ENCODE measurements at regions not wholly inside any gene's neighbourhood (a gene's known extent, or its start where the extent isn't known, plus 50 kb on each side); places are given as distances from the start of the nearest gene placed in this dataset.

DNA sequence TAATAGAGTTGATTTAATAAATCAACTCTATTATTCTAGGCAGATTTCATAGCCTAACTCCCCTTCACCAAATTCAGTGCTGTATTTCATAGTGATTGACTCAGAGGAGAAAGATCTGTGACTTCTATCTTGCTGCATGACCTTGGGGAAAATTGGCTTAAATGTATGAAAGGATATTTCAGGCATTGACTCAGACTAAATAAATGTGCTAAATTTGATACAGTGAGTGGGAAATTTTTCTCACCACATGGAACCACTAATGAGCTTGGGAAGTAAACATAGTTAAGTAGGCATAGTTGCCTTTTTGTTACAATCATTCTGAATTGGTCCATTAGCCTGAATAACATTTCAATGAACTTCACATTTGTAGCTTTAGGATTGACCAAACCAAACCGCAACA is 89.0 kb upstream of the PRPS1L1 start:
- Histone ChIP-seq H3K4me1 (ENCODE audit: control insufficient read depth, insufficient read depth, low read length) (no peaks in the 10 kb centered on the region), H3K36me3 (ENCODE audit: control insufficient read depth in 2 of 2, insufficient read depth in 1 of 2, low read length in 2 of 2) (no peaks in the 10 kb centered on the region), H3K27ac (ENCODE audit: extremely low read depth, low read depth, low read length) (no peak overlapping the region), H3K9me3 (ENCODE audit: control insufficient read depth, insufficient read depth, low read depth, low read length) (no peaks in the 10 kb centered on the region), H3K4me3 (ENCODE audit: low read depth, low read length) (no peak overlapping the region)
- CTCF ChIA-PET = interaction anchor here (0.6 kb wide), 1 partner anchor 50 kb away, joined by 4 read pairs; no protein-coding TSS in a partner anchor
- POLR2A ChIA-PET = no interaction called here
- no peak for TF ChIP-seq ZEB2 (tag by site-specific recombination; IDR thresholded peaks at IDR 0.05)
- TF ChIP-seq ZNF214 (tag by site-specific recombination; IDR thresholded peaks at IDR 0.05; ENCODE audit: borderline replicate concordance) = no peak
- TF ChIP-seq SP7 (tag by site-specific recombination; IDR thresholded peaks at IDR 0.05) = no peak
- TF ChIP-seq, protein P1, sequence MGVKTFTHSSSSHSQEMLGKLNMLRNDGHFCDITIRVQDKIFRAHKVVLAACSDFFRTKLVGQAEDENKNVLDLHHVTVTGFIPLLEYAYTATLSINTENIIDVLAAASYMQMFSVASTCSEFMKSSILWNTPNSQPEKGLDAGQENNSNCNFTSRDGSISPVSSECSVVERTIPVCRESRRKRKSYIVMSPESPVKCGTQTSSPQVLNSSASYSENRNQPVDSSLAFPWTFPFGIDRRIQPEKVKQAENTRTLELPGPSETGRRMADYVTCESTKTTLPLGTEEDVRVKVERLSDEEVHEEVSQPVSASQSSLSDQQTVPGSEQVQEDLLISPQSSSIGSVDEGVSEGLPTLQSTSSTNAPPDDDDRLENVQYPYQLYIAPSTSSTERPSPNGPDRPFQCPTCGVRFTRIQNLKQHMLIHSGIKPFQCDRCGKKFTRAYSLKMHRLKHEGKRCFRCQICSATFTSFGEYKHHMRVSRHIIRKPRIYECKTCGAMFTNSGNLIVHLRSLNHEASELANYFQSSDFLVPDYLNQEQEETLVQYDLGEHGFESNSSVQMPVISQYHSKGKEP (tag by site-specific recombination; IDR thresholded peaks at IDR 0.05) = no peak
- TF ChIP-seq ZNF248 (tag by site-specific recombination; IDR thresholded peaks at IDR 0.05) = no peak
- no peak for TF ChIP-seq HOXC10 (CRISPR knock-in tag; IDR thresholded peaks at IDR 0.05)
- no peak for TF ChIP-seq ZNF350 (tag by site-specific recombination; IDR thresholded peaks at IDR 0.05)
- TF ChIP-seq, protein P2, sequence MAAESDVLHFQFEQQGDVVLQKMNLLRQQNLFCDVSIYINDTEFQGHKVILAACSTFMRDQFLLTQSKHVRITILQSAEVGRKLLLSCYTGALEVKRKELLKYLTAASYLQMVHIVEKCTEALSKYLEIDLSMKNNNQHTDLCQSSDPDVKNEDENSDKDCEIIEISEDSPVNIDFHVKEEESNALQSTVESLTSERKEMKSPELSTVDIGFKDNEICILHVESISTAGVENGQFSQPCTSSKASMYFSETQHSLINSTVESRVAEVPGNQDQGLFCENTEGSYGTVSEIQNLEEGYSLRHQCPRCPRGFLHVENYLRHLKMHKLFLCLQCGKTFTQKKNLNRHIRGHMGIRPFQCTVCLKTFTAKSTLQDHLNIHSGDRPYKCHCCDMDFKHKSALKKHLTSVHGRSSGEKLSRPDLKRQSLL (tag by site-specific recombination; IDR thresholded peaks at IDR 0.05) = no peak
- TF ChIP-seq KLF1 (tag by site-specific recombination; IDR thresholded peaks at IDR 0.05) = no peak
- TF ChIP-seq ZBTB20 (tag by site-specific recombination; IDR thresholded peaks at IDR 0.05) = no peak
- TF ChIP-seq ZBTB48 (tag by site-specific recombination; IDR thresholded peaks at IDR 0.05) = no peak
- TF ChIP-seq, protein P3, sequence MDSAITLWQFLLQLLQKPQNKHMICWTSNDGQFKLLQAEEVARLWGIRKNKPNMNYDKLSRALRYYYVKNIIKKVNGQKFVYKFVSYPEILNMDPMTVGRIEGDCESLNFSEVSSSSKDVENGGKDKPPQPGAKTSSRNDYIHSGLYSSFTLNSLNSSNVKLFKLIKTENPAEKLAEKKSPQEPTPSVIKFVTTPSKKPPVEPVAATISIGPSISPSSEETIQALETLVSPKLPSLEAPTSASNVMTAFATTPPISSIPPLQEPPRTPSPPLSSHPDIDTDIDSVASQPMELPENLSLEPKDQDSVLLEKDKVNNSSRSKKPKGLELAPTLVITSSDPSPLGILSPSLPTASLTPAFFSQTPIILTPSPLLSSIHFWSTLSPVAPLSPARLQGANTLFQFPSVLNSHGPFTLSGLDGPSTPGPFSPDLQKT (IDR thresholded peaks at IDR 0.05; ENCODE audit: borderline replicate concordance, low read depth, low read length) = no peak
- no peak for TF ChIP-seq ZNF837 (tag by site-specific recombination; IDR thresholded peaks at IDR 0.05)
- no peak for TF ChIP-seq ZNF266 (tag by site-specific recombination; IDR thresholded peaks at IDR 0.05; ENCODE audit: low read depth)
- TF ChIP-seq, protein P4, sequence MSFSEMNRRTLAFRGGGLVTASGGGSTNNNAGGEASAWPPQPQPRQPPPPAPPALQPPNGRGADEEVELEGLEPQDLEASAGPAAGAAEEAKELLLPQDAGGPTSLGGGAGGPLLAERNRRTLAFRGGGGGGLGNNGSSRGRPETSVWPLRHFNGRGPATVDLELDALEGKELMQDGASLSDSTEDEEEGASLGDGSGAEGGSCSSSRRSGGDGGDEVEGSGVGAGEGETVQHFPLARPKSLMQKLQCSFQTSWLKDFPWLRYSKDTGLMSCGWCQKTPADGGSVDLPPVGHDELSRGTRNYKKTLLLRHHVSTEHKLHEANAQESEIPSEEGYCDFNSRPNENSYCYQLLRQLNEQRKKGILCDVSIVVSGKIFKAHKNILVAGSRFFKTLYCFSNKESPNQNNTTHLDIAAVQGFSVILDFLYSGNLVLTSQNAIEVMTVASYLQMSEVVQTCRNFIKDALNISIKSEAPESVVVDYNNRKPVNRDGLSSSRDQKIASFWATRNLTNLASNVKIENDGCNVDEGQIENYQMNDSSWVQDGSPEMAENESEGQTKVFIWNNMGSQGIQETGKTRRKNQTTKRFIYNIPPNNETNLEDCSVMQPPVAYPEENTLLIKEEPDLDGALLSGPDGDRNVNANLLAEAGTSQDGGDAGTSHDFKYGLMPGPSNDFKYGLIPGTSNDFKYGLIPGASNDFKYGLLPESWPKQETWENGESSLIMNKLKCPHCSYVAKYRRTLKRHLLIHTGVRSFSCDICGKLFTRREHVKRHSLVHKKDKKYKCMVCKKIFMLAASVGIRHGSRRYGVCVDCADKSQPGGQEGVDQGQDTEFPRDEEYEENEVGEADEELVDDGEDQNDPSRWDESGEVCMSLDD (tag by site-specific recombination; IDR thresholded peaks at IDR 0.05) = no peak
- no peak for TF ChIP-seq ZNF660 (tag by site-specific recombination; IDR thresholded peaks at IDR 0.05)
- TF ChIP-seq MEIS1 (CRISPR knock-in tag; IDR thresholded peaks at IDR 0.05; ENCODE audit: borderline replicate concordance) = no peak
- TF ChIP-seq ZNF174 (tag by site-specific recombination; IDR thresholded peaks at IDR 0.05) = no peak
- TF ChIP-seq ZNF510 (tag by site-specific recombination; IDR thresholded peaks at IDR 0.05; ENCODE audit: insufficient replicate concordance) = no peak

DNA sequence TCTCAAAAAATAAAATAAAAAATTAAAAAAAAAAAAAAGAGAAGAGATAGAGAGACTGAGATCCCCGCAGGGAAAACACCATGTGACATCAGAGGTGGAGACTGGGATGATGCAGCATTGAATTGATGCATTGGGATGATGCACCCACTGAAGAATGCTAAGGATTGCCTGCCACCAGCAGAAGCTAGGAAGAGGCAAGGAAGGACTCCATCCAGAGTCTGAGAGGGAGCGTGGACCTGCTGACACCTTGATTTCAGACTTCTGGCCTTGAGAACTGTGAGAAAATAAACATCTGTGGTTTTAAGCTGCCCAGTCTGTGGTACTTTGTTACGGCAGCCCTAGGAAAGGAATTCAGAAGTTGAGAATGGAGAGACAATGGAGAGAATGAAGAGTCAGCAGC is 89.8 kb upstream of the PRPS1L1 start:
- no peak overlapping the region for H3K4me3 ChIP-seq (ENCODE audit: low read depth, low read length)
- ChIA-PET CTCF (interaction anchor here (0.6 to 1.2 kb wide), 3 partner anchors 51 to 347 kb away, joined by 4 to 12 read pairs (median 4); no protein-coding TSS in a partner anchor), POLR2A (no interaction called here)
- no peak overlapping the region for H3K27ac ChIP-seq (ENCODE audit: extremely low read depth, low read depth, low read length)
- no peaks in the 10 kb centered on the region for H3K9me3 ChIP-seq (ENCODE audit: control insufficient read depth, insufficient read depth, low read depth, low read length)
- H3K4me1 ChIP-seq (ENCODE audit: control insufficient read depth, insufficient read depth, low read length) = no peaks in the 10 kb centered on the region
- no peak for TF ChIP-seq ZNF19 (tag by site-specific recombination; IDR thresholded peaks at IDR 0.05; ENCODE audit: low read depth)
- TF ChIP-seq ZNF629 (tag by site-specific recombination; IDR thresholded peaks at IDR 0.05) = 0 out of 2 replicates have a peak, but pooled peaks have one; percentile 25
- TF ChIP-seq, protein P5, sequence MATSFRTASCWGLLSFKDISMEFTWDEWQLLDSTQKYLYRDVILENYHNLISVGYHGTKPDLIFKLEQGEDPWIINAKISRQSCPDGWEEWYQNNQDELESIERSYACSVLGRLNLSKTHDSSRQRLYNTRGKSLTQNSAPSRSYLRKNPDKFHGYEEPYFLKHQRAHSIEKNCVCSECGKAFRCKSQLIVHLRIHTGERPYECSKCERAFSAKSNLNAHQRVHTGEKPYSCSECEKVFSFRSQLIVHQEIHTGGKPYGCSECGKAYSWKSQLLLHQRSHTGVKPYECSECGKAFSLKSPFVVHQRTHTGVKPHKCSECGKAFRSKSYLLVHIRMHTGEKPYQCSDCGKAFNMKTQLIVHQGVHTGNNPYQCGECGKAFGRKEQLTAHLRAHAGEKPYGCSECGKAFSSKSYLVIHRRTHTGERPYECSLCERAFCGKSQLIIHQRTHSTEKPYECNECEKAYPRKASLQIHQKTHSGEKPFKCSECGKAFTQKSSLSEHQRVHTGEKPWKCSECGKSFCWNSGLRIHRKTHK (tag by site-specific recombination; IDR thresholded peaks at IDR 0.05) = no peak
- TF ChIP-seq, protein P6, sequence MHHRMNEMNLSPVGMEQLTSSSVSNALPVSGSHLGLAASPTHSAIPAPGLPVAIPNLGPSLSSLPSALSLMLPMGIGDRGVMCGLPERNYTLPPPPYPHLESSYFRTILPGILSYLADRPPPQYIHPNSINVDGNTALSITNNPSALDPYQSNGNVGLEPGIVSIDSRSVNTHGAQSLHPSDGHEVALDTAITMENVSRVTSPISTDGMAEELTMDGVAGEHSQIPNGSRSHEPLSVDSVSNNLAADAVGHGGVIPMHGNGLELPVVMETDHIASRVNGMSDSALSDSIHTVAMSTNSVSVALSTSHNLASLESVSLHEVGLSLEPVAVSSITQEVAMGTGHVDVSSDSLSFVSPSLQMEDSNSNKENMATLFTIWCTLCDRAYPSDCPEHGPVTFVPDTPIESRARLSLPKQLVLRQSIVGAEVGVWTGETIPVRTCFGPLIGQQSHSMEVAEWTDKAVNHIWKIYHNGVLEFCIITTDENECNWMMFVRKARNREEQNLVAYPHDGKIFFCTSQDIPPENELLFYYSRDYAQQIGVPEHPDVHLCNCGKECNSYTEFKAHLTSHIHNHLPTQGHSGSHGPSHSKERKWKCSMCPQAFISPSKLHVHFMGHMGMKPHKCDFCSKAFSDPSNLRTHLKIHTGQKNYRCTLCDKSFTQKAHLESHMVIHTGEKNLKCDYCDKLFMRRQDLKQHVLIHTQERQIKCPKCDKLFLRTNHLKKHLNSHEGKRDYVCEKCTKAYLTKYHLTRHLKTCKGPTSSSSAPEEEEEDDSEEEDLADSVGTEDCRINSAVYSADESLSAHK (tag by site-specific recombination; IDR thresholded peaks at IDR 0.05) = no peak
- H3K36me3 ChIP-seq (ENCODE audit: control insufficient read depth in 2 of 2, insufficient read depth in 1 of 2, low read length in 2 of 2) = no peaks in the 10 kb centered on the region
